Naive thymus-derived CD4-positive, alpha-beta T cell (primary cell): ENCODE measurements at regions not wholly inside any gene's neighbourhood (a gene's known extent, or its start where the extent isn't known, plus 50 kb on each side); places are given as distances from the start of the nearest gene placed in this dataset.

Experiments used
- ATAC-seq: fragments of 150-1000 bp; cut with Tn5 transposase; 2 replicates; pipeline ENCODE4 v1.10.0; 2021; ENCODE audit warnings: mild to moderate bottlenecking, moderate library complexity
- CTCF ChIA-PET: fragments of 350-600 bp; sonication (Branson Sonifier 250); formaldehyde crosslinking; loops from one replicate; lab custom pipeline; 2021; ENCODE audit warnings: antibody characterized with exemption; lab: Charles Lee
- POLR2A ChIA-PET: fragments of 350-600 bp; sonication (Branson Sonifier 250); formaldehyde crosslinking; loops from one replicate; lab custom pipeline; 2021; ENCODE audit warnings: antibody characterized with exemption, inconsistent platforms; lab: Charles Lee
- DNase-seq, 9 donors: peaks; one replicate each; pipeline versions ENCODE4 v3.0.0 to v3.0.0-alpha.2; 2020 to 2022; ENCODE audit warnings: mixed read lengths in 1 of 9
- H3K27ac ChIP-seq: one replicate; pipeline ENCODE4 v1.7.0; 2013; ENCODE audit warnings: mild to moderate bottlenecking, low read depth, low read length, moderate library complexity
- H3K27me3 ChIP-seq, 2 donors: one replicate each; pipeline ENCODE4 v1.7.0; 2013; ENCODE audit warnings: low read length in 2 of 2, mild to moderate bottlenecking in 2 of 2, moderate library complexity in 2 of 2; ENCODE audit not compliant: control insufficient read depth in 2 of 2, insufficient read depth in 2 of 2
- H3K36me3 ChIP-seq, 3 experiments: 1 replicate in 2 of 3; 2 replicates in 1 of 3; pipeline ENCODE4 v1.7.0; 2013; ENCODE audit warnings: low read length in 3 of 3, mild to moderate bottlenecking in 3 of 3, moderate library complexity in 1 of 3; ENCODE audit not compliant: insufficient read depth in 3 of 3, control insufficient read depth in 2 of 3
- H3K4me1 ChIP-seq, 2 donors: one replicate each; pipeline ENCODE4 v1.7.0; 2013; ENCODE audit warnings: low read length in 2 of 2, mild to moderate bottlenecking in 2 of 2, moderate library complexity in 1 of 2; ENCODE audit not compliant: control insufficient read depth in 2 of 2, insufficient read depth in 2 of 2
- H3K4me3 ChIP-seq: 2 replicates; pipeline ENCODE4 v1.7.0; 2013; ENCODE audit warnings: mild to moderate bottlenecking, low read length
- H3K9me3 ChIP-seq, 3 experiments: 1 replicate in 2 of 3; 2 replicates in 1 of 3; pipeline ENCODE4 v1.7.0; 2013; ENCODE audit warnings: low read length in 3 of 3; ENCODE audit not compliant: control insufficient read depth in 2 of 3
- H3K27ac Mint-ChIP-seq, 9 donors: one replicate each; pipeline ENCODE4 v1.8.0; 2020 to 2022; ENCODE audit warnings: mixed read lengths in 9 of 9, mild to moderate bottlenecking in 8 of 9, moderate library complexity in 5 of 9, inconsistent platforms in 2 of 9
- H3K27me3 Mint-ChIP-seq, 5 donors: one replicate each; pipeline ENCODE4 v1.8.0; 2021 to 2022; ENCODE audit warnings: mixed read lengths in 5 of 5, mild to moderate bottlenecking in 1 of 5
- H3K36me3 Mint-ChIP-seq, 5 donors: one replicate each; pipeline ENCODE4 v1.8.0; 2020 to 2022; ENCODE audit warnings: mixed read lengths in 5 of 5, mild to moderate bottlenecking in 3 of 5, inconsistent platforms in 1 of 5
- H3K4me1 Mint-ChIP-seq, 7 donors: one replicate each; pipeline ENCODE4 v1.8.0; 2020 to 2022; ENCODE audit warnings: mixed read lengths in 7 of 7, mild to moderate bottlenecking in 3 of 7, inconsistent platforms in 1 of 7
- H3K4me3 Mint-ChIP-seq, 10 donors: one replicate each; pipeline ENCODE4 v1.8.0; 2020 to 2022; ENCODE audit warnings: mild to moderate bottlenecking in 10 of 10, mixed read lengths in 10 of 10, moderate library complexity in 6 of 10, inconsistent platforms in 2 of 10
- H3K9me3 Mint-ChIP-seq, 11 donors: one replicate each; pipeline ENCODE4 v1.8.0; 2020 to 2022; ENCODE audit warnings: mixed read lengths in 11 of 11, mild to moderate bottlenecking in 4 of 11, inconsistent platforms in 1 of 11, moderate library complexity in 1 of 11
- intact Hi-C, 2 donors: fragments of 100-400 bp; cut with micrococcal nuclease; formaldehyde crosslinking; loops; one replicate each; pipeline ENCODE4 v1.15.1; 2023

DNA sequence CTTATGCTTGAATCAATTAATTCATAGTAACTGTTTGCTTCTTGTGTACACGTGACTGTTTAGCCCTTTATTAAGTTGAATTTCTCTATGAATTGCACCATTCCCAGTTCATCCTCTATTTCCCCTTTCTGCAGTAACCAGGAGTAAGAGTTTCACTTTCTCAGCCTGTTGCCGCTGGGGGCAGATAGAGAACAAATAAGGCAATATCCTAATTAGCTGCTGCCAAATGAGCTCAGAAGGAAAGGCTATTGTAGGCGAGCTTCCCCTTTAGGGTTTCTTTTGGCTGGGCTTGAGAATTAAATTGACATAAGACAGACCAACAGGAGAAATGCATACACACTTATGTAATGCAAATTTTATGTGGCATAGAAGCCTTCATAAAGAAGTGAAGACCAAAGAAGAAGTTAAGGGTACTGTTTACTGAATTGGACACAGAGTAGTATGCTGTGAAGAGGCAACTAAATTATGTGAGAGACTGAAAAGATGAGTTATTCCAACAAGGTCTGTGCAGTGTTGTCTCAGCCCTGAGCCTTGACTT, 1594.7 kb downstream of the TECRL start:
- ATAC-seq (no peak), DNase-seq (no peak)
- Histone ChIP-seq H3K4me3 (no peak overlapping the region), H3K36me3 (no peaks in the 10 kb centered on the region), H3K27me3 (no peaks in the 10 kb centered on the region), H3K9me3 (no peaks in the 10 kb centered on the region), H3K27ac (no peak overlapping the region), H3K4me1 (no peaks in the 10 kb centered on the region)
- no peaks in the 10 kb centered on the region for H3K36me3 Mint-ChIP-seq
- ChIA-PET CTCF (no interaction called here), POLR2A (no interaction called here)
- no peaks in the 10 kb centered on the region for H3K27me3 Mint-ChIP-seq
- no peaks in the 10 kb centered on the region for H3K4me1 Mint-ChIP-seq
- intact Hi-C loops: no loop called here
- no peak overlapping the region for H3K27ac Mint-ChIP-seq
- H3K4me3 Mint-ChIP-seq: no peak overlapping the region
- peaks cover 0 to 10% (median 2%) of the 10 kb centered on the region in 11 donors for H3K9me3 Mint-ChIP-seq

DNA sequence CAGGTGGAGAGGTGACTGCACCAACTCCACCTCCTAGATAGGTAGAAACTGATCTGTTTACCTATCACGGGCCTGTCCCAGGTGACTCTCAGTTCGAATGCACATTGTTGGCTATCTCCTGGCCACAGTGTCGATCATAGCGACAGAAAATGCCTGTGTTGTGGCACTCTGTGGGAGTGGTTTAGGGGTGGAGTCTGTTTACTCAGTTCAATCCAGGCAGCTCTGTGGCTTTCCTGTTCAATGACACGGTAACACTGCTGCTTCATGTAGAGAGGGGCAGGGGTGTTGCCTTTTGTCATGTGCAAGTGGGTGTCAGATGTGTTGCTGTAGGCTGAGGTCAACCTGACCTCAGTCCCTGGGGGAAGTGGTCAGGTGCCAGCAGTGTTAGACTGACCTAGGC, 1602.4 kb downstream of the TECRL start:
- Histone ChIP-seq H3K9me3 (peaks cover 0 to 7% (median 0%) of the 10 kb centered on the region in 3 experiments), H3K4me3 (no peak overlapping the region), H3K4me1 (no peaks in the 10 kb centered on the region), H3K36me3 (no peaks in the 10 kb centered on the region), H3K27me3 (no peaks in the 10 kb centered on the region), H3K27ac (no peak overlapping the region)
- H3K27me3 Mint-ChIP-seq: no peaks in the 10 kb centered on the region
- CTCF ChIA-PET: no interaction called here
- DNase-seq: no peak
- H3K36me3 Mint-ChIP-seq: no peaks in the 10 kb centered on the region
- POLR2A ChIA-PET: no interaction called here
- peaks cover 0 to 29% (median 13%) of the 10 kb centered on the region in 11 donors for H3K9me3 Mint-ChIP-seq
- H3K27ac Mint-ChIP-seq: no peak overlapping the region
- H3K4me3 Mint-ChIP-seq: no peak overlapping the region
- intact Hi-C loops: no loop called here
- ATAC-seq: no peak
- no peaks in the 10 kb centered on the region for H3K4me1 Mint-ChIP-seq

DNA sequence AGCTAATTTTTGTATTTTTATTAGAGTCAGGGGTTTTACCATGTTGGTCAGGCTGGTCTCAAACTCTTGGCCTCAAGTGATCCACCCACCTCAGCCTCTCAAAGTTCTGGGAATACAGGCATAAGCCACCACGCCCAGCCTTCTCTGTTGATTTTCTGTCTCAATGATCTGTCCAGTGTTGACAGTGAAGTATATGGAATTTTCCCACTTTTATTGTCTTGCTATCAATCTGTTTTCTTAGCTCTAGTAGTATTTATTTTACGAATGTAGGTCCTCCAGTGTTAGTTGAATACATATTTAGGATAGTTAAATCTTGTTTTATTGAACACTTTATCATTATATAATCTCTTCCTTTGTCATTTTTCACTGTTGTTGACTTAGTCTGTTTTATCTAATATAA, 1603.9 kb downstream of the ADGRL3 start:
- H3K36me3 Mint-ChIP-seq: no peaks in the 10 kb centered on the region
- POLR2A ChIA-PET: no interaction called here
- H3K27me3 Mint-ChIP-seq: no peaks in the 10 kb centered on the region

DNA sequence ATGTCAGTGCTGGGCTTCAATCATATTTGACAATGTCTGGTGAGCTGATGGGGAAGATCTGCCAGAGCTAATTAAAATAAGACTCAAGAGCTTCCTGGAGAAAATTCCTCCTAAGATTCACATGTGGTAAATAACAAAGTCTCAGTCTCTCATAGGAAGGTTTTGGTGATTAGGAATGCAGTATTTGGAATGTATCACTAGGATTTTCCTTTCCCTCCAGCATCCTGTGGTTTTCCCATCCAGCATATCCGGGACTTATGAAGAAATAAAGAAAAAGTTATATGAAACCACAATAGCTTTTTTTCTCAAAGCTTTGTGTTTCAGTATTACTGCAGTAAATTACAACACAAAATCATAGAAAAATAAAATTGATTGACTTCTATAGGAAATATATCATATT, 1597.1 kb downstream of the ADGRL3 start:
- ATAC-seq: no peak
- Histone ChIP-seq H3K4me1 (no peaks in the 10 kb centered on the region), H3K27ac (no peak overlapping the region), H3K27me3 (no peaks in the 10 kb centered on the region), H3K4me3 (no peak overlapping the region), H3K36me3 (no peaks in the 10 kb centered on the region), H3K9me3 (no peaks in the 10 kb centered on the region)
- DNase-seq: no peak
- Mint-ChIP-seq H3K4me1 (no peaks in the 10 kb centered on the region), H3K36me3 (no peaks in the 10 kb centered on the region), H3K27ac (no peak overlapping the region), H3K4me3 (no peak overlapping the region), H3K27me3 (no peaks in the 10 kb centered on the region), H3K9me3 (peaks cover 3 to 21% (median 7%) of the 10 kb centered on the region in 11 donors)
- CTCF ChIA-PET: no interaction called here
- intact Hi-C loops: no loop called here
- POLR2A ChIA-PET: no interaction called here

More for the DNA sequence above, 1603.9 kb downstream of the ADGRL3 start:
- ATAC-seq (no peak), DNase-seq (no peak)
- Histone ChIP-seq H3K4me3 (no peak overlapping the region), H3K9me3 (peaks cover 0 to 7% (median 0%) of the 10 kb centered on the region in 3 experiments), H3K27ac (no peak overlapping the region), H3K4me1 (no peaks in the 10 kb centered on the region), H3K36me3 (no peaks in the 10 kb centered on the region), H3K27me3 (no peaks in the 10 kb centered on the region)
- CTCF ChIA-PET: no interaction called here
- no peaks in the 10 kb centered on the region for H3K4me1 Mint-ChIP-seq
- intact Hi-C loops: no loop called here
- no peak overlapping the region for H3K4me3 Mint-ChIP-seq
- H3K27ac Mint-ChIP-seq: no peak overlapping the region
- peaks cover 0 to 33% (median 13%) of the 10 kb centered on the region in 11 donors for H3K9me3 Mint-ChIP-seq

DNA sequence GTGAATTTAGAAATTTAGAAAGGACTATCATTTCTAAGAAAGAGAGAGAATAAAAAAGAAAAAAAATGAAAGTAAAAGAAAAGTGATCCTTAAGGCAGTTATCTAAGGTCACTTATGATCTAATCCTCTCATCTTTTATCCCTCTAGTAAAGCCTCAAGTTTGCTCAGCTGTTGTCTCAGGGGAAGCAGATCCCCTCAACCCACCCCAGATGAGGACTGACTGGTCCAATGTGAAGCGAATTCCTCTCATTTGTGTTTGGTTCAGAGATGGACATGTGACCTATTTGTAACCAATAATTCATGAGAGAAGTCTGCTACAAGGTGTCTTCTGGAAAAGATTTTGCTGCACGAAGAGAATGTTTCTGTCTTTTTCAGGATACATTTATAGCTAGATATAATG, 1591.3 kb downstream of the ADGRL3 start:
- Mint-ChIP-seq H3K36me3 (no peaks in the 10 kb centered on the region), H3K27ac (no peak overlapping the region), H3K27me3 (no peaks in the 10 kb centered on the region), H3K9me3 (peaks cover 0 to 15% (median 4%) of the 10 kb centered on the region in 11 donors), H3K4me1 (no peaks in the 10 kb centered on the region), H3K4me3 (no peak overlapping the region)
- ChIA-PET POLR2A (no interaction called here), CTCF (no interaction called here)
- Histone ChIP-seq H3K4me1 (no peaks in the 10 kb centered on the region), H3K36me3 (no peaks in the 10 kb centered on the region), H3K9me3 (no peaks in the 10 kb centered on the region), H3K4me3 (no peak overlapping the region), H3K27ac (no peak overlapping the region), H3K27me3 (no peaks in the 10 kb centered on the region)
- intact Hi-C loops: no loop called here
- no peak for DNase-seq
- ATAC-seq: no peak

DNA sequence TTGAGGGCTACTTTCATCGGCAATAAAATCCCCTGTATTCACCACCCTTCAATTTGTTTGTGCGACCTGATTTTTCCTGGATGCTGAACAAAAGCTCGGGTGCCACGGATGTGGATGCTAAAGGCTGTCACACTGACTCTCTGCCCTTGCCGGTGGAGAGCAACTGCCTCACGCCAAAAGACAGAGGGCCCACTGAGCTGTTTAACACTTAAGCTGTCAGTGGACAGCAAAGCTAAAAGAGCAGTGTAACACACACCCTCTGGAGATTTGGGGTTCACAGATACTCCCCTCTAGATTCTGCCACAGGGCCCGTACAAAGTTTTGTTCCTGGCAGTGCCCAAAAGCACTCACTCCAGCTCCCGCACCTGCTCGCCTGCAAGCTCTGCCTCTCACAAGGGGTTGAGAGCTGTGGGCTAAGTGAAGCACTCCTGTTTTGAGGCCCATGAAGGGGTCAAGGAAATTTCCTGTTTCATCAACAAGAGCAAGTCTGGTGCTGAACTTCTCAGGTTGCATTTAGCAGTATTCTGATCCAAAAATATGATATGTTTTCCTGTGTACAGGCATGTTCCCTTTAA, 1571.9 kb downstream of the ADGRL3 start:
- H3K9me3 ChIP-seq: peaks cover 0 to 1% (median 0%) of the 10 kb centered on the region in 3 experiments
- Mint-ChIP-seq H3K27me3 (no peaks in the 10 kb centered on the region), H3K4me3 (no peak overlapping the region), H3K36me3 (no peaks in the 10 kb centered on the region), H3K4me1 (no peaks in the 10 kb centered on the region), H3K9me3 (peaks cover 2 to 34% (median 7%) of the 10 kb centered on the region in 11 donors), H3K27ac (no peak overlapping the region)
- H3K27ac ChIP-seq: no peak overlapping the region
- intact Hi-C loops: no loop called here
- no peaks in the 10 kb centered on the region for H3K4me1 ChIP-seq
- H3K36me3 ChIP-seq: no peaks in the 10 kb centered on the region
- no peak overlapping the region for H3K4me3 ChIP-seq
- no peak for DNase-seq
- POLR2A ChIA-PET: no interaction called here
- CTCF ChIA-PET: no interaction called here
- no peak for ATAC-seq
- H3K27me3 ChIP-seq: no peaks in the 10 kb centered on the region

DNA sequence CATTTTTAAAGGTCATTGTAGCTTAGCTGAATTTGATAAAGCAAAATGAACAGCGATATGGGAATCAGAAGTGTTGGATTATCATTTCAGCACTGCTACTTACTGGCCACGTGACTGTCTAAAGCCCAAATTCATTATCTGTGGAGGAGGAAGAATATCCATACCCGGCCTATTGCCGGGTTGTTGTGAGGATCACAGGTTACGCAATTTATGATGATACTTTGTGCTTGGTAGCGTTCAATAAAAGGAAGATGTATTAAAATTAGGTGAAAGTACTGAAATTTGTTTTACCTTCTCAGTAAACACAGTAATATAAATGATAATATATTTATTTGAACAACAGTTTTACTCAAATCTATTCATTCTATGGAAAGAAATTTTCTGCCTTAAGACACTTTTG, 1540.2 kb downstream of the ADGRL3 start:
- Histone ChIP-seq H3K36me3 (no peaks in the 10 kb centered on the region), H3K27me3 (no peaks in the 10 kb centered on the region), H3K27ac (no peak overlapping the region), H3K9me3 (no peaks in the 10 kb centered on the region), H3K4me1 (no peaks in the 10 kb centered on the region), H3K4me3 (no peak overlapping the region)
- Mint-ChIP-seq H3K36me3 (no peaks in the 10 kb centered on the region), H3K4me3 (no peak overlapping the region), H3K4me1 (no peaks in the 10 kb centered on the region), H3K27me3 (no peaks in the 10 kb centered on the region), H3K9me3 (peaks cover 0 to 14% (median 5%) of the 10 kb centered on the region in 11 donors), H3K27ac (no peak overlapping the region)
- POLR2A ChIA-PET: no interaction called here
- DNase-seq (no peak), ATAC-seq (no peak)
- CTCF ChIA-PET: no interaction called here
- intact Hi-C loops: no loop called here
